ENCODE measurements at regions not wholly inside any gene's neighbourhood (a gene's known extent, or its start where the extent isn't known, plus 50 kb on each side); places are given as distances from the start of the nearest gene placed in this dataset.

DNA sequence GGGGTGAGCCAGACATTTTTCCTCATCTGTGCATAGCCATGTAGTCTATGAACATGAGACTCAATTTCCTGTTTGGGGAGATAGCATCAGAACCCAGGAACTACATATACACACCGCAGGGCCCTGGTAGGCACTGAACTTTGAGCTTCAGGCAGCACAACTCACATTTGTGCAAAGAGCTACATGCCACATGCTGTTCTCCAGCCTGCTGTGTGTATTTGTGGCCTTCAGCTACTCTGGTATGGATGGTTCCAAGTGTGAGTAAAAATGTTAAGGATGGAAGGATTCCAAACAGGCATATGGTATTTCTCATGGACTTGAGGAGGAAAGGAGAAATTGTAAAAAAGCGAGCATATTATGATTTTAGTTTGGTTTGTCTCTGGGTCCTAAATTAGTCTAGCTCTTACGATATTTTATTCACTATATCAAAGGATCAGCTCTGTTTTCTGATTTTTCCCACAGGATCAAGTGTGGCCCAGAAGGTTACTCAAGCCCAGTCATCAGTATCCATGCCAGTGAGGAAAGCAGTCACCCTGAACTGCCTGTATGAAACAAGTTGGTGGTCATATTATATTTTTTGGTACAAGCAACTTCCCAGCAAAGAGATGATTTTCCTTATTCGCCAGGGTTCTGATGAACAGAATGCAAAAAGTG is 422.4 kb upstream of the OR4E1 start:
- TF ChIP-seq CTCF (IDR thresholded peaks at IDR 0.05): no peak
- TF ChIP-seq REST (IDR thresholded peaks at IDR 0.05; ENCODE audit: insufficient read depth in 1 of 2, low read depth in 2 of 2, low read length in 1 of 2): no peak
- TF ChIP-seq SIN3A (IDR thresholded peaks at IDR 0.05; ENCODE audit: borderline replicate concordance, insufficient read depth, low read depth, low read length): no peak
- no peak for TF ChIP-seq POLR2AphosphoS5 (IDR thresholded peaks at IDR 0.05; ENCODE audit: low read depth, low read length)
